ENCODE measurements at regions not wholly inside any gene's neighbourhood (a gene's known extent, or its start where the extent isn't known, plus 50 kb on each side); places are given as distances from the start of the nearest gene placed in this dataset.
"Not testable (repeated sequence)": the region's sequence is repeated elsewhere in the genome, so short reads cannot be mapped to it uniquely, and the experiment has no call there.

DNA sequence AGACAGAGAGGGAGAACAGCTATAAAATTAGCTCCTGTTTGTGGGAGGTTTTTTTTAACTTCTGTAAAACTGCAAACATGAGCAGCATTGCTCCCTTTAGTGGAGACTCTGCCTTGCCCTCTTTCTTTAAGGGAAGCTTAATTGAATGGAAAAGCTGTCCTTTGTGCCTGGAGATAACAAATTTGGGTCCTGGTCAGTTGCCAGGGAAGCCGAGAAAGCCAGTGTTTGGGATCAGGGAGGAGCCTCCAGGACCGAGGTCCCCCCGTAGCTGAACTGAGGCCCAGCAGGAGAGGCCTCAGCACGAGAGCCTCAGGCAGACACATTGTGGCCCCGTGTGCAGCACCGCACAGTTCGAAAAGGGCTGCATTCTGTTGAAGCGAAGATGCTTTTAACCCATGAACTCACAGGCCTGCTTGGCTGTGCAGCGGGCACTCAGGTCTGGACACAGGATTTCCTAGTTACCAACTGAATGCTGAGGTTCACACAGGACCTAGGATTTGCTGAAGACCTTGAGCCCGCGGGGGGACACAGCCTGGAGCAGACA is 369.7 kb downstream of the DCDC2C start:
- no peak overlapping the region for H3K27ac Mint-ChIP-seq
- H3K36me3 Mint-ChIP-seq (ENCODE audit: low read depth), result no peaks in the 10 kb centered on the region
- no peaks in the 10 kb centered on the region for H3K4me1 Mint-ChIP-seq (ENCODE audit: low read depth)
- no peak for ATAC-seq
- H3K4me3 Mint-ChIP-seq, result no peak overlapping the region
- no peak for DNase-seq
- CTCF ChIA-PET, result no interaction called here
- H3K27me3 Mint-ChIP-seq (ENCODE audit: low read depth), result no peaks in the 10 kb centered on the region
- POLR2A ChIA-PET, result no interaction called here
- H3K9me3 Mint-ChIP-seq (ENCODE audit: insufficient read depth), result no peaks in the 10 kb centered on the region

DNA sequence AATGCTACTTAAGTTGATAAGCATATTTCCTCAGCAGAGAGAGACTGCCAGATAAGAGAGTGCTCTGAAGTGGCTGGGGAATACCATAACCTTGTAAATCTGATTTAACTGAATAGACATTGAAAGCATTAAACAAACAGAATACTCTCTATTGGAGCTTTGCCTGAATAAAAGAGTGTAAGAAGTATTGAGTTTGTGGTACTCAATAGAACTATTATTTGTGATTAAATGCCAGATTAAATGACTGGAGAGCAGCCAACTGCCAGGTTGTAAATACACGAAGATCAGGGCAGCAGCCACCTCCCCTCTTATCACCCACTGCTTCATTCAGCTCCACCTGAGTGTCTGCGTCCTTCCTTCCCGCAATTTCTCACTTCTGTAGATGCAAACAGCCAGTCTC is 373.6 kb downstream of the DCDC2C start:
- Mint-ChIP-seq H3K4me3 (no peak overlapping the region), H3K27me3 (ENCODE audit: low read depth) (no peaks in the 10 kb centered on the region), H3K9me3 (ENCODE audit: insufficient read depth) (no peaks in the 10 kb centered on the region), H3K27ac (no peak overlapping the region), H3K4me1 (ENCODE audit: low read depth) (no peaks in the 10 kb centered on the region), H3K36me3 (ENCODE audit: low read depth) (no peaks in the 10 kb centered on the region)
- ChIA-PET POLR2A (no interaction called here), CTCF (no interaction called here)
- no peak for ATAC-seq
- DNase-seq, result no peak

DNA sequence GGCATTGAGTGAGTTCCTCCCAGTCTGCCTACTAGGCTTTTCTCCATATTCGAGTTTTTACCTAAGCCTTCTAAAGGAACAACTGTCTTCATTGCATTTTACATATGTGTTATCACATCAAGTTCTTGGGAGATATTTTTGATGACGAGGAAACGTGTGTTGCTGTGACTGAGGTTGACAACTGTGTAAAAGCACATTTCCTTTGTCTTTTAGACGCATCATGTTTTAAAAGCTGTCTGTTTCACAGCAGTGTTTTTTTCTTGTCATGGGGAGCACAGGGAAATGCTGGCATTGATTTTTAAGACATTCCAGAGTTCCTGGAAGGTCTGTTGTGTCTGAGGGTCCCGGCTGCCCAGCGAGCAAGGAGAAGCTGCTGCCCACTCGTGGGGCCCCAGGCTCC is 381.8 kb downstream of the DCDC2C start:
- H3K9me3 Mint-ChIP-seq (ENCODE audit: insufficient read depth), result peaks cover 14% of the 10 kb centered on the region
- ATAC-seq (no peak), DNase-seq (no peak)
- H3K4me3 Mint-ChIP-seq, result no peak overlapping the region
- no peaks in the 10 kb centered on the region for H3K4me1 Mint-ChIP-seq (ENCODE audit: low read depth)
- ChIA-PET POLR2A (no interaction called here), CTCF (no interaction called here)
- no peak overlapping the region for H3K27ac Mint-ChIP-seq
- H3K27me3 Mint-ChIP-seq (ENCODE audit: low read depth), result no peaks in the 10 kb centered on the region
- H3K36me3 Mint-ChIP-seq (ENCODE audit: low read depth), result no peaks in the 10 kb centered on the region

DNA sequence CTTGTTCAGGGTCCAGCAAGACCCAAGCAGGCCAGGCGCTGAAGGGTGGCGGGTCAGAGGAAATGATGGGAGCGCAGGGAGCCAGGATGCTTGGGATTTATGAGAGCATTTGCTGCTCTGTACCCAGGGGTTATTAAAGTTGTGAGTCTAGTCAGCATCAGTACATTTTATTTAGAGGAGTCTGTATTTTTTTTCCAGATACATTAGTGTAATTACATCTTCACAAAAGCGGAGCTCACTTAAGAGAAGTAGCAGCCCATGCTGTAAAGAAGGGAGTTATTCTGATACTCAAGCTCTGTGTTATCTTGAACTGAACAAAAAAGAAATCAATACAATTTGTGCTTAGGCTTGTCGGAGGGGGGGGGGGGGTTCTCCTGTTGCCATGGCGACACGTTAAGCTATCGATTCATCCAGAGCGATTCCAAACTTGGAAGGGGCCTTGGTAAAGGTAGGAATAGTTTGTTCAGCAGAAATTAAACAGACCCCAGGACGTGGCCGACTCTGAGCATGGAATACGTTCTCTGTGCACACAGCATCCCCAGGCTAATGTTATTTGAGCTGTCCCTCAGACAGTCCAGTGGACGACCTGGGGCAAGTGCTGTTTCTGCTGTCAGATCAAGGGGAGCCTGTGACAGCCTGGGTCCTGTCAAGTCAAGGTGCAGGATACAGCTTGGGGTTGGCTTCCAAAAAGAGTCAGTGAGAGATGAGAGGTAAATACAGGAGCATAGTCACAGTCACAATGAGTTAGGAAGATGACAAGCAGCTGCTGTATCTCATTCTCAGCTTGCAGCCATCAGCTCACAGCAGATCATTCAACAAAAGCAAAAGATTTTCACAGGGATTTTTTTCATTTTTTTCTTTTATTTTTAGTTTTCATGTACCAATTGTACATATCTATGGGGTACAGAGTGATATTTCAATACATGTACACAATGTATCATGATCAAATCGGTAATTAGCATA is 387.6 kb downstream of the DCDC2C start:
- CTCF ChIA-PET, result no interaction called here
- Mint-ChIP-seq H3K27me3 (ENCODE audit: low read depth) (no peaks in the 10 kb centered on the region), H3K36me3 (ENCODE audit: low read depth) (no peaks in the 10 kb centered on the region), H3K4me1 (ENCODE audit: low read depth) (no peaks in the 10 kb centered on the region), H3K9me3 (ENCODE audit: insufficient read depth) (peaks cover under 1% of the 10 kb centered on the region), H3K4me3 (no peak overlapping the region), H3K27ac (no peak overlapping the region)
- ATAC-seq (no peak), DNase-seq (no peak)
- POLR2A ChIA-PET, result no interaction called here

DNA sequence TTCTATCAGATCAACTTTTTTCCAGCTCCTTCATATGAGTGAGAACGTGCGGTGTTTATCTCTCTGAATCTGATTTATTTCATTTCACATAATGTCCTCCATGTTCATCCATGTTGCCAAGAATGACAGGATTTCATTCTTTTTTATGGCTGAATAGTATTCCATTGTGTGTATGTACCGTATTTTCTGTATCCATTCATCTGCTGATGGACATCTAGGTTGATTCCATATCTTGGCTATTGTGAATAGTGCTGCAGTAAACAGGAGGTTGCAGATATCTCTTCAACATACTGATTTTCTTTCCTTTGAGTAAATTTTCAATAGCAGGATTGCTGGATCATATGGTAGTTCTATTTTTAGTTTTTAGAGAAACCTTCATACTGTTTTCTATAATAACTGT is 388.5 kb downstream of the DCDC2C start:
- ChIA-PET CTCF (no interaction called here), POLR2A (no interaction called here)
- Mint-ChIP-seq H3K27ac (no peak overlapping the region), H3K36me3 (ENCODE audit: low read depth) (no peaks in the 10 kb centered on the region), H3K4me3 (no peak overlapping the region), H3K27me3 (ENCODE audit: low read depth) (no peaks in the 10 kb centered on the region), H3K9me3 (ENCODE audit: insufficient read depth) (no peaks in the 10 kb centered on the region), H3K4me1 (ENCODE audit: low read depth) (no peaks in the 10 kb centered on the region)
- DNase-seq (no peak), ATAC-seq (no peak)

DNA sequence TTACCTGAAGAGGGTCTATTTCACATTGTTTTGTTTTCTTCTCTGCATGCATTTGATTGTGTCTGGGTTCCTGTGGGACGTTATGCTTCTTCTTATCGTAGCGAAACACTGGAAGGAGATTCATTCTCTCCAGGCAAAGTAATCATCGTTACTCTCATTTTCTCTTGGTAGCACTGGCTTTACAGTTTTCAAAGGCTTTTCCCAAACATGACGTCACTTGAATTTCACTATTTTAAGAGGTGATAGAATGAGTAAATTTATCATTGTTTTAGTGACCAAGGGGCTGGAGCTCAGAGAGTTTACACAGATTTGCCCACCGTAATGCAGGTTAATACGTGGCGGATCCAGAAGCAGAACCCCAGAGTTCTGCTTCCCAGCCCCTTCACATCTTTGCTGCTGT is 391.4 kb downstream of the DCDC2C start:
- no peaks in the 10 kb centered on the region for H3K4me1 Mint-ChIP-seq (ENCODE audit: low read depth)
- no peaks in the 10 kb centered on the region for H3K27me3 Mint-ChIP-seq (ENCODE audit: low read depth)
- ChIA-PET POLR2A (no interaction called here), CTCF (no interaction called here)
- no peaks in the 10 kb centered on the region for H3K36me3 Mint-ChIP-seq (ENCODE audit: low read depth)
- H3K4me3 Mint-ChIP-seq, result no peak overlapping the region
- DNase-seq (no peak), ATAC-seq (no peak)
- H3K27ac Mint-ChIP-seq, result no peak overlapping the region
- no peaks in the 10 kb centered on the region for H3K9me3 Mint-ChIP-seq (ENCODE audit: insufficient read depth)

DNA sequence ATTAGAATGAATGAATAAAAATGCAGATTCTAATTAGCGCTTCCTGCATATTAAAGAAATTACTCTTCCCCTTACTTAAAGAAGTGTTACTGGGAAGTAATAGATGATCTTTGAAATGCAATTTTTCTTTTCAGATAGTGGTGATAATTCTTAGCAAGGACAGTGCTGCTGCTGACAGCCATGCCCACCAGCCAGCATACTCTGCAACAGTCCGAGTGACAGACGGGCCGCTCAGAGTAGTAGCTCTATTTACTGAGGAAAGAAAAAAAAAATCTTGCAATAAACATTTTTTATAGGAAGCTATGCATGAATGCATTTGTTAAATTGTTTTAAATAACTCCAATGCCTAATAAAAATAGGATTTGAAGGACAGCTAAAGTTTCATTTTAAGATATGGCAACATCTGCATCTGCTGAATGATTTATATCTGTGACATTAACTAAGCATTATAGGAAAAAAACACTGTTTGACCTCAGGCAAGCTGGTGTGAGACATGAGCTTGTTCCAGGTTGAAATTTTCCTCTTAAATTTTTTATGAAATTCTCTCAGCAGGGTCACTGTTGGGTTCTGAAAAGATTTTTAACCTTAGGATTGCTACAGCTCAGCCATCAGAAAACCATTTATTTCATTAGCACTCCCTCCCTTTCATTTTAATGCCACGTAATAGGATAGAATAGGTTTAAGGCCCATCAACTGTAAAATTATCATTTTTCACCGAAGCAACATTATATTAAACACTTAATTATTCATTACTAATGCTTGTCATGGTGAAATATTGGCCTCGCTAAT is 393.8 kb downstream of the DCDC2C start:
- POLR2A ChIA-PET, result no interaction called here
- H3K4me1 Mint-ChIP-seq (ENCODE audit: low read depth), result no peaks in the 10 kb centered on the region
- ATAC-seq (no peak), DNase-seq (no peak)
- H3K27me3 Mint-ChIP-seq (ENCODE audit: low read depth), result no peaks in the 10 kb centered on the region
- no peaks in the 10 kb centered on the region for H3K36me3 Mint-ChIP-seq (ENCODE audit: low read depth)
- no peak overlapping the region for H3K27ac Mint-ChIP-seq
- no peaks in the 10 kb centered on the region for H3K9me3 Mint-ChIP-seq (ENCODE audit: insufficient read depth)
- CTCF ChIA-PET, result no interaction called here
- H3K4me3 Mint-ChIP-seq, result no peak overlapping the region

DNA sequence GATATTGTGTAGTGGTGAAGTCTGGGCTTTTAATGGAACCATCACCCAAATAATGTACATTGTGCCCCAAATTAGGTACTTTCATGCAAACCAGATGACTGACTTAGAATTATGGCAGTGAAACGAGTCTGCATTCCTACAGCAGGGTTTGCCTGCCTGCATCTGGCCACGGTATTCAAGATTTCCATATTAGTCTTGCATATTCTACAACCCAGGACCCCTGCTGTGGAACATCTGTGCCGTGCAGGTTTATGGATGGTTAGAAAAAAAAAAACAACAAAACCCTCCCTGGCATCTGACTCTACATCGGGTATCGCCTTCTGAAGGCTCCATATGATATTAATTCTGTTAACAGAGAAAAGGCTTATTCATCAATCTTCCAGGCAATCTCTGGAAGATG is 394.8 kb downstream of the DCDC2C start:
- DNase-seq, result no peak
- Mint-ChIP-seq H3K27me3 (ENCODE audit: low read depth) (no peaks in the 10 kb centered on the region), H3K9me3 (ENCODE audit: insufficient read depth) (no peaks in the 10 kb centered on the region), H3K4me3 (no peak overlapping the region), H3K27ac (no peak overlapping the region), H3K36me3 (ENCODE audit: low read depth) (no peaks in the 10 kb centered on the region), H3K4me1 (ENCODE audit: low read depth) (no peaks in the 10 kb centered on the region)
- ChIA-PET POLR2A (no interaction called here), CTCF (no interaction called here)
- no peak for ATAC-seq

DNA sequence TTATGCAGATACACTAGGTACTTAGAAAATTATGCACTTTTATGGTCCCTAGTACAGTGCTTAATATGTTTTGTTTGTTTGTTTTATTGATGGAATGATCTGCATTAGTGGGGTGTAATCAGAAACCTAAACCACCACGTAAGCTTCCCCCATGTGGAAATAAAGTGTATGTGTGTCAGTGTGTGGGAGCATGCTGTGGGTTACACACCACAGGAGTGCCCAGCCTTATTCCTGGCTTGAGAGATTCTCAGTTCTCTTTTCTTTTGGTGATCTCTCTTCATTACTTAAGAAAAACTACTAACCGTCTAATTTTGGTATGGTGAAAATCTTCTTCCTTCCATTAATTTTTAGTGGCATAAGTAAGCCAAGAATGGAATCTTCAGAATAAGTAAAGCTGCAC is 398.6 kb downstream of the DCDC2C start:
- H3K27me3 Mint-ChIP-seq (ENCODE audit: low read depth), result no peaks in the 10 kb centered on the region
- no peak for ATAC-seq
- POLR2A ChIA-PET, result no interaction called here
- no peaks in the 10 kb centered on the region for H3K9me3 Mint-ChIP-seq (ENCODE audit: insufficient read depth)
- no peak for DNase-seq
- H3K27ac Mint-ChIP-seq, result no peak overlapping the region
- H3K4me1 Mint-ChIP-seq (ENCODE audit: low read depth), result no peaks in the 10 kb centered on the region
- CTCF ChIA-PET, result no interaction called here
- no peak overlapping the region for H3K4me3 Mint-ChIP-seq
- H3K36me3 Mint-ChIP-seq (ENCODE audit: low read depth), result no peaks in the 10 kb centered on the region

DNA sequence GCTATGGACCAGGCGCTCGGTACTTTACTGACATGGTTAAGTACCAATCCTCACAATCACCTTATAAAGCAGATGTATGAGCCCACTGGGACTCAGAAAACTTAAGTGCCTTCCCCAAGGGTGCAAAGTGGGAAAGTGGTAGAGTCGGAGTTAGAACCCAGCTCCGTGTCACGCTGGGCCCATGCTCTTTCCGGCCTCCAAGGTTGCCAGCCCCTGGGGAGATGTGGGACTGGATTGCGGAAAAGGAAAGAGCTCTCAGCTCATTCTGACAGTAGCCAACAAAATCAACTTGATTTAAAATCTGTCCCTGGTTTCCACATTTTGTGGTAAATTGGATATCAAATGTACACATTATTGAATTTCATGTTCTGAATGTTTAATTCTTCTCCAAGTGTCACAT is 403.8 kb downstream of the DCDC2C start:
- ATAC-seq (no peak), DNase-seq (no peak)
- no peaks in the 10 kb centered on the region for H3K9me3 Mint-ChIP-seq (ENCODE audit: insufficient read depth)
- POLR2A ChIA-PET, result no interaction called here
- no peaks in the 10 kb centered on the region for H3K36me3 Mint-ChIP-seq (ENCODE audit: low read depth)
- H3K4me3 Mint-ChIP-seq, result no peak overlapping the region
- H3K27ac Mint-ChIP-seq, result no peak overlapping the region
- H3K4me1 Mint-ChIP-seq (ENCODE audit: low read depth), result no peaks in the 10 kb centered on the region
- CTCF ChIA-PET, result no interaction called here
- H3K27me3 Mint-ChIP-seq (ENCODE audit: low read depth), result no peaks in the 10 kb centered on the region

DNA sequence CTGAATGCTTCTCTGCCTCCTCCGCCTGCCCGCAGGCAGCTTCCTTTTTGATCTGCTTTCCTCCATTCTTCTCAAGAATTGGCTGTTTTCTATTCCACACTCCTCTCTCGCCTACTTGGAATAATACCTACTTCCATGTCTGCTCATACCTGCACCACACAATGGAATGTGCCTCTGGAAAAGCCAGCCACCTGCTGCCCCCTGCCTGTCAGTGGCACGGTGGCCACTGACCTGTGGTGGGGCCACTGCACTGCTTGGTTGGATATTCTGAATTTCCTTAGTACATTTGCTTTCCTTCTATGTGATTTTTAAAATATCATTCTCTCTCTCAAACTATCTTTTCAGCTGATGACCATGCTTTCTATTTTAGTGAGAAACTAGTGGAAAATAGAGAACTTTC is 406.9 kb downstream of the DCDC2C start:
- no peak for ATAC-seq
- Mint-ChIP-seq H3K36me3 (ENCODE audit: low read depth) (no peaks in the 10 kb centered on the region), H3K4me1 (ENCODE audit: low read depth) (no peaks in the 10 kb centered on the region), H3K9me3 (ENCODE audit: insufficient read depth) (peaks cover 7% of the 10 kb centered on the region), H3K4me3 (no peak overlapping the region), H3K27me3 (ENCODE audit: low read depth) (no peaks in the 10 kb centered on the region), H3K27ac (no peak overlapping the region)
- no peak for DNase-seq
- POLR2A ChIA-PET, result no interaction called here
- CTCF ChIA-PET, result no interaction called here

DNA sequence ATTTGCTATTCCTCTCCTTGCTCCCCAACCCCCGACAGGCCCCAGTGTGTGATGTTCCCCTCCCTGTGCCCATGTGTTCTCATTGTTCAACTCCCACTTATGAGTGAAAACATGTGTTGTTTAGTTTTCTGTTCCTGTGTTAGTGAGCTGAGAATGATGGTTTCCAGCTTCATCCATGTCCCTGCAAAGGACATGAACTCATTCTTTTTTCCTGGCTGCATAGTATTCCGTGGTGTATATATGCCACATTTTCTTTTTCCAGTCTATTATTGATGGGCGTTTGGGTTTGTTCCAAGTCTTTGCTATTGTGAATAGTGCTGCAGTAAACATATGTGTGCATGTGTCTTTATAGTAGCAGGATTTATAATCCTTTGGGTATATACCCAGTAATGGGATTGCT is 412.1 kb downstream of the DCDC2C start:
- ATAC-seq; H3K4me1 Mint-ChIP-seq (ENCODE audit: low read depth); H3K9me3 Mint-ChIP-seq (ENCODE audit: insufficient read depth); H3K36me3 Mint-ChIP-seq (ENCODE audit: low read depth); POLR2A ChIA-PET; H3K27ac Mint-ChIP-seq; CTCF ChIA-PET; H3K27me3 Mint-ChIP-seq (ENCODE audit: low read depth); H3K4me3 Mint-ChIP-seq; DNase-seq: not testable (repeated sequence)
